ENCODE measurements at regions not wholly inside any gene's neighbourhood (a gene's known extent, or its start where the extent isn't known, plus 50 kb on each side); places are given as distances from the start of the nearest gene placed in this dataset.
"Not testable (repeated sequence)": the region's sequence is repeated elsewhere in the genome, so short reads cannot be mapped to it uniquely, and the experiment has no call there.

GRCh38 chr9:15069106-15069505 is 158.9 kb upstream of the FREM1 start:
- ChIA-PET POLR2A (no interaction called here), CTCF (no interaction called here)
- no peaks in the 10 kb centered on the region for H3K27me3 ChIP-seq (ENCODE audit: control insufficient read depth, insufficient read depth, low read length)
- H3K4me3 ChIP-seq (ENCODE audit: low read depth, low read length): no peak overlapping the region
- no peaks in the 10 kb centered on the region for H3K9me3 ChIP-seq (ENCODE audit: control insufficient read depth, insufficient read depth, low read length)
- DNase-seq (ENCODE audit: low read depth, low spot score): no peak
- TF ChIP-seq CTCF (IDR thresholded peaks at IDR 0.05; ENCODE audit: low read depth, low read length): no peak
- no peak overlapping the region for H3K27ac ChIP-seq (ENCODE audit: low read depth, low read length)

- H3K9me3 ChIP-seq (ENCODE audit: control insufficient read depth, insufficient read depth, low read length): no peaks in the 10 kb centered on the region
- H3K27me3 ChIP-seq (ENCODE audit: control insufficient read depth, insufficient read depth, low read length): no peaks in the 10 kb centered on the region
- POLR2A ChIA-PET: no interaction called here
- CTCF ChIA-PET: interaction anchor here (0.5 kb wide), 1 partner anchor 536 kb away, joined by 5 read pairs; no protein-coding TSS in a partner anchor
- no peak for TF ChIP-seq CTCF (IDR thresholded peaks at IDR 0.05; ENCODE audit: low read depth, low read length)
- H3K27ac ChIP-seq (ENCODE audit: low read depth, low read length): no peak overlapping the region
- DNase-seq (ENCODE audit: low read depth, low spot score): no peak
- H3K4me3 ChIP-seq (ENCODE audit: low read depth, low read length): no peak overlapping the region
Observed at GRCh38 chr9:15068261-15068660, 158.0 kb upstream of the FREM1 start.

GRCh38 chr9:15059003-15059402 is 148.8 kb upstream of the FREM1 start:
- Histone ChIP-seq H3K4me3 (ENCODE audit: low read depth, low read length) (no peak overlapping the region), H3K27ac (ENCODE audit: low read depth, low read length) (no peak overlapping the region), H3K9me3 (ENCODE audit: control insufficient read depth, insufficient read depth, low read length) (no peaks in the 10 kb centered on the region), H3K27me3 (ENCODE audit: control insufficient read depth, insufficient read depth, low read length) (no peaks in the 10 kb centered on the region)
- no peak for DNase-seq (ENCODE audit: low read depth, low spot score)
- no peak for TF ChIP-seq CTCF (IDR thresholded peaks at IDR 0.05; ENCODE audit: low read depth, low read length)
- CTCF ChIA-PET: no interaction called here
- POLR2A ChIA-PET: no interaction called here

- POLR2A ChIA-PET: no interaction called here
- no peaks in the 10 kb centered on the region for H3K9me3 ChIP-seq (ENCODE audit: control insufficient read depth, insufficient read depth, low read length)
- H3K4me3 ChIP-seq (ENCODE audit: low read depth, low read length): no peak overlapping the region
- CTCF ChIA-PET: no interaction called here
- TF ChIP-seq CTCF (IDR thresholded peaks at IDR 0.05; ENCODE audit: low read depth, low read length): no peak
- H3K27me3 ChIP-seq (ENCODE audit: control insufficient read depth, insufficient read depth, low read length): no peaks in the 10 kb centered on the region
- no peak overlapping the region for H3K27ac ChIP-seq (ENCODE audit: low read depth, low read length)
- DNase-seq (ENCODE audit: low read depth, low spot score): no peak
Observed at GRCh38 chr9:15058236-15058635, 148.0 kb upstream of the FREM1 start.

GRCh38 chr9:15055284-15055683 is 145.1 kb upstream of the FREM1 start:
- POLR2A ChIA-PET; H3K27ac ChIP-seq (ENCODE audit: low read depth, low read length); DNase-seq (ENCODE audit: low read depth, low spot score); H3K9me3 ChIP-seq (ENCODE audit: control insufficient read depth, insufficient read depth, low read length); H3K27me3 ChIP-seq (ENCODE audit: control insufficient read depth, insufficient read depth, low read length); H3K4me3 ChIP-seq (ENCODE audit: low read depth, low read length): not testable (repeated sequence)
- TF ChIP-seq CTCF (IDR thresholded peaks at IDR 0.05; ENCODE audit: low read depth, low read length): peak; percentile 12; the same call in 1 of the 2 replicates
- CTCF ChIA-PET: interaction anchor here (1.4 to 1.9 kb wide), 2 partner anchors 80 to 83 kb away, joined by 3 to 5 read pairs; no protein-coding TSS in a partner anchor

Data from AG04450 (cell line).